NCI-H226 (cell line): ENCODE measurements at regions not wholly inside any gene's neighbourhood (a gene's known extent, or its start where the extent isn't known, plus 50 kb on each side); places are given as distances from the start of the nearest gene placed in this dataset.
"Not testable (repeated sequence)": the region's sequence is repeated elsewhere in the genome, so short reads cannot be mapped to it uniquely, and the experiment has no call there.

Source experiments
- DNase-seq: peaks from one replicate; pipeline ENCODE4 v3.0.0-alpha.2; 2015

- DNase-seq: no peak
These were observed 606.4 kb upstream of the RORB start for GRCh38 chr9:73890685-73891277.

GRCh38 chr9:73892335-73892734 is 604.8 kb upstream of the RORB start:
- no peak for DNase-seq

- no peak for DNase-seq
These were observed 603.9 kb upstream of the RORB start for GRCh38 chr9:73893230-73893629.

GRCh38 chr9:73896061-73896460 is 601.1 kb upstream of the RORB start:
- DNase-seq: no peak

- DNase-seq: no peak
These were observed 590.5 kb upstream of the RORB start for GRCh38 chr9:73906671-73907070.

GRCh38 chr9:73911804-73912203 is 585.3 kb upstream of the RORB start:
- no peak for DNase-seq

GRCh38 chr9:73916016-73916673 is 581.0 kb upstream of the RORB start:
- DNase-seq: no peak

- no peak for DNase-seq
These were observed 577.4 kb upstream of the RORB start for GRCh38 chr9:73919712-73920111.

- DNase-seq: no peak
These were observed 573.3 kb upstream of the RORB start for GRCh38 chr9:73923796-73924195.

GRCh38 chr9:73951147-73951546 is 546.0 kb upstream of the RORB start:
- no peak for DNase-seq

GRCh38 chr9:73962792-73963191 is 534.3 kb upstream of the RORB start:
- no peak for DNase-seq

- DNase-seq: no peak
These were observed 527.2 kb upstream of the RORB start for GRCh38 chr9:73969936-73970335.

GRCh38 chr9:73976424-73976823 is 520.7 kb upstream of the RORB start:
- DNase-seq: not testable (repeated sequence)

GRCh38 chr9:73979894-73980264 is 517.3 kb upstream of the RORB start:
- no peak for DNase-seq

GRCh38 chr9:73980754-73981153 is 516.4 kb upstream of the RORB start:
- DNase-seq: no peak

- no peak for DNase-seq
These were observed 515.7 kb upstream of the RORB start for GRCh38 chr9:73981405-73981804.

- DNase-seq: no peak
These were observed 501.3 kb upstream of the RORB start for GRCh38 chr9:73995836-73996235.

GRCh38 chr9:73996844-73997243 is 500.3 kb upstream of the RORB start:
- DNase-seq: no peak

- peak; percentile 2 for DNase-seq
These were observed 495.8 kb upstream of the RORB start for GRCh38 chr9:74001382-74001781.

GRCh38 chr9:74006935-74007334 is 490.2 kb upstream of the RORB start:
- DNase-seq: peak; percentile 3

- no peak for DNase-seq
These were observed 489.3 kb upstream of the RORB start for GRCh38 chr9:74007833-74008232.

GRCh38 chr9:74016004-74016403 is 481.1 kb upstream of the RORB start:
- no peak for DNase-seq

- peak; percentile 72 for DNase-seq
These were observed 471.7 kb upstream of the RORB start for GRCh38 chr9:74025402-74025925.

GRCh38 chr9:74032421-74032820 is 464.7 kb upstream of the RORB start:
- DNase-seq: no peak

GRCh38 chr9:74035786-74036185 is 461.3 kb upstream of the RORB start:
- no peak for DNase-seq
